Epithelial cell of esophagus (primary cell): ENCODE measurements at regions not wholly inside any gene's neighbourhood (a gene's known extent, or its start where the extent isn't known, plus 50 kb on each side); places are given as distances from the start of the nearest gene placed in this dataset.
"Not testable (repeated sequence)": the region's sequence is repeated elsewhere in the genome, so short reads cannot be mapped to it uniquely, and the experiment has no call there.

Experiments
- DNase-seq: peaks from one replicate; pipeline ENCODE4 v3.0.0; 2010; ENCODE audit warnings: low read depth
- H3K4me3 ChIP-seq: 2 replicates; pipeline ENCODE4 v1.5.1; 2011; ENCODE audit warnings: mild to moderate bottlenecking, low read length, control low read depth
- TF ChIP-seq, protein P1 (sequence below): IDR thresholded peaks from 2 replicates; pipeline ENCODE4 v1.5.1; 2011; ENCODE audit warnings: low read depth, mild to moderate bottlenecking, low read length, control low read depth, inconsistent platforms; ENCODE audit not compliant: insufficient read depth; ENCODE audit errors: missing control alignments

DNA sequence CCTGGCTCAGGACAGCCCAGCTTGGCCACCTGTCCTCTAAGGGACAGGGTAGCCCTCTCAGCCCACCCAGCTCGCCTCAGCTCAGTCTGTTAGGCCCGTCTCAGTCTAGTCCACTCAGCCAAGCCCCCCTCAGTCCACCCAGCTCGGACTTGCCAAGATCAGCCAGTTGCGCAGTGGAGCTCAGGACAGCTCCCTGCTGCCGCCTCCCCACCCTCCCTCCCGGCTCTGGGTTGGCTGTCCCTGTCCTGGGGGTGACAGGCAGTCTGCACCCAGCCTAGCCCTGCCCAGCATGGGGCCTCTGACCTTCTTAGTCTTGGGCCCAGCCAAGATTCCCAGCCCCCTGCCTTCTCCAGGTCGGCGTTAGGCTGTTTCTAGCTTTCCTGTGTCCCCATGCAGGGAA lies 196.9 kb downstream of the TMEM121 start:
- DNase-seq, H3K4me3 ChIP-seq: not testable (repeated sequence)

DNA sequence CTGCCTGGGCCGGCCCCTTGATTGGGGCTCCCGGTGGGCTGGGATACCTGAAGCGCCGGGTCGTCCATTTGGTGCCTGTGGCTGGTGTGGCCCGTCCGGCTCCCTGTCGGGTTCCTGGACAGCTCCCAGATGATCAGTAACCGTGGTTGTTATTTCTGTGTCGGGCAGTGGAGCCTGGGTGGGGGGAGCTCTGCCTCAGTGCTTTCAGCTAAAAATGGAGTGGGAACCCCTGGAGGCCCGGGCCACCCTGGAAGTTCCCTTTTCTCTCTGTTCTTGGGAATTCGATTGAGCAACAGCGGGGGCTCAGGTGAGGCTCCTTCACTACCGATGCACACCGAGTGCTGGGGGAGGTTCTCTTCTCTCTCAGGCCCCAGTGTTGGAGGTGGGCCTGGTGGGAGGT lies 197.4 kb downstream of the TMEM121 start:
- not testable (repeated sequence) for DNase-seq, H3K4me3 ChIP-seq

DNA sequence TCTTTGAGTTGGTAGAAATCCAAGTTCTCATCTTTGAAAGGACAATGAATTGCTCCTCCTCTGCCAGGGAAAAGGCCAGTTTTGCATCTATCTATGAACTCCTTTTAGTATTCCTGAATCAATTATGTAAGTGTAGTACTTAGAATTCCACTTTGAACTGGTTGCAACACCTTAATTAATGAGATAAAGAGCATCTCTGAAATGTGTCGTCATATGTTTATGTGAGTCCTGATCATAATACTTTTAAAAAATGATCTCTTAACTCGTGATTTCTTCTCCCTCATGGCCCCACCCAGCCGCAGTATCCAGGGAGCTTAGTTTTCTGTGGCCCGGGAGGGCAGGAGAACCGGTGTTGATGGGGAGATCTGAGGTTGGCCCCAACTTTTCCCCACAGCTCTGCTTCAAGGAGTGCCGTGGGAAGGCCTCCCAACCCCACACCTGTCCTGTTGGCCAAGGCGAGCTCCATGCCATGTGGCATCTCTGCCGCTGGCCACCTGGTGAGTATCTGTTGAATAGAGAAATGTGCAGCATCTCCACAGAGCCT lies 203.5 kb downstream of the TMEM121 start:
- not testable (repeated sequence) for H3K4me3 ChIP-seq, DNase-seq

DNA sequence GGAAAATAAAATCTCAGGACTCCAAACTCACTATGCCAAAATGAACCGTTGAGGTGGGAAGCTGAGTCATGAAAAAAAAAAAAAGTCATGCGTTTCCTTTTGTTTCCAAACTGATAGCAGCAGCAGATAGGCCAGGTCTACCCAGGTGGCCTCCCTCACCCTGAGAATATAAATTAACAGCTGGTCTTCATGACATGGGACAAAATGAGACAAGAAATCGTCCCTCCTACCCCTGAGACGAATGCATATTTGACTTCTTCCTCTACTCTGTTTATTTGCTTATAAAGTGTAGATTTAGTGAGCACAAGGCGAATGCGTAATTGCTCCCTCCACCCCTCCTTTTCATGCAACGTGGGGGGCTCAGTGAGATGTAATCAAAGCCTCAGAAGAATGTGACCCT lies 204.3 kb downstream of the TMEM121 start:
- DNase-seq, H3K4me3 ChIP-seq: not testable (repeated sequence)

DNA sequence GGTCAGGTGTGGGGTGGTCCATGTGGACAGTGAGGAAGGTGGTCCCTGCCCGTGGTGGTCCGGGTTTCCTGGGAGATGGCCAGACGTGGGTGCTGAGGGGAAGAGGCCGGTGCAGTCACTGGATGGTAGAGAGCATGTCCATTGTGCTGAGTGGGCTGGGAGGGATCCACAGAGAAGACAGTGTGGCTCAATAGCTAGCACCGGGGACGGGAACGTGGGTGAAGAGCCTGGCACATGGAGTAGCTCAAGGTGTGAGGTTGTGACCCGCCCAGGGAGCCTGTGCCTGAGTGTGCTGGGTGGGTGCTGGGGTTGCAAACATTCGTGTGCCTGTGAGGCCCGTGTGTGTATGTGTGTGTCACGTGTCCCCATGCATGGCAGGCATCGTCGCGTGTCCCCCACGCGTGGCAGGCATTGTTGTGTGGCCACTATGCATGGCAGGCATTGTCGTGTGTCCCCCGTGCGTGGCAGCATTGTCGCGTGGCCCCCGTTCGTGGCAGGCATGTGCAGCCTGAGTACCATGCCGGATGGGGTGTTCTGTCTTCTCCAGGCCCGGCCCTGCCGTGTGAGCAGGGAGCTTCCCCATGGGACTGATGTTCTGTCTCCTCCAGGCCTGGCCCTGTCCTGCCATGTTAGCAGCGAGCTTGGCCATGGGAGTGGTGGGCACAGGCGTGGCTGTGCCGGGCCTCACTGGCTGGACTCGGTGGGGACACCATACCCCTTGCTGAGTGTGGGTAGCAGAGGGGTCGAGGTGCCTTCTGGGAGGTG lies 205.0 kb downstream of the TMEM121 start:
- H3K4me3 ChIP-seq, DNase-seq: not testable (repeated sequence)

DNA sequence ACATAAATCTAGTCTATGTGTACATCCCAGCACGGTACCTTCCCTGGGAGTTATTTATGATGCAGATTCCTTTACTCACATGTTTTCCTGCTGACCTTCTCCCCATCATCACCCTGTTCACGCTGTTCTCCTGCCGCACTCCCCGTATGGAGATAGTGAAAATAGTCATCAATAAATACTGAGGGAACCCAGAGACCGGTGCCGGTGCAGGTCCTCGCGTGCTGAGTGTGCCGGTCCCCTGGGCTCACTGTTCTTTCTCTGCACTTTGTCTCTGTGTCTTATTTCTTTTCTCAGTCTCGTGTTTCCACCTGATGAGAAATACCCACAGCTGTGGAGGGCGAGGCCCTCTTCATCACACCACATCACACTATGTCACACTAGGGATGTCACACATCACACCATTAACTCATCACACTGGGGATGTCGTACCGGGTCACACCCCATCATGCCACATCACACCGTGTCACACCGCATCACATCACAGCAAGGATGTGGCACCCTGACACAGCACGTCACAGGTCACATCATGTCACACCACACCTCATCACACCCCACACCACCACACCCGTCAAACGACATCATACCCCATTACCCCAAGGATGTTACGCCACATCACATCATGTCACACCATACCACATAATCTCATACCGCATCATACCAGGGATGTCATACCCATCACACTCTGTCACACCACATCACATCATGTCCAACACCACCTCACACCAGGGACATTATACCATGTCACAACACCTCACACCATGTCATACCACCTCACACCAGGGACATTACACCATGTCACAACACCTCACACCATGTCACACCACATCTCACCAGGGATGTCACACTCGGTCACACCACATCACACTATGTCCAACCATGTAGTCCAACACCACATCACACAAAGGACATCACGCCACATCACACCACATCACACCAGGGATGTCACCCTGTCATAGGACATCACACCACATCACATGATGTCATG lies 207.0 kb downstream of the TMEM121 start:
- DNase-seq: no peak

DNA sequence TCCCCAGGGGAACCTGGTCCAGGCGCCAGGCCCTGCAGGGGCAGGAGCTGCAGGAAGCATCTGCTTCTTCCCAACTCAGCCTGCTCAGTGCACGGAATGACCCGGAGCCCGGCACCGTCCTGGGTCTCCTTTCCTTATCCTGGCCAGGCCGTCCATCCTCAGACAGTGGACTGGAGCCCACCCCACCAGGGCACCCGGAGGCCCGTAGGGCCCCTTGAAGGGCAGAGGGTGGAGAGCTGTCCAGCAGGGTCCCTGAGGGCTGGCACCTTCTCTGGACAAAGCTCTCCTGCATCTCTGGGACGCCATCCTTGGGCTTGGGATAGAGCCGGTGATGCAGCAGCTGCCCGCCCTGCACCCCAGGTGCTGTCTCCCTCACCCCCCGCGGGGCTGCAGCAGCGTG lies 207.9 kb downstream of the TMEM121 start:
- not testable (repeated sequence) for H3K4me3 ChIP-seq, DNase-seq

More for the DNA sequence above, 207.0 kb downstream of the TMEM121 start:
- no peak overlapping the region for H3K4me3 ChIP-seq
- TF ChIP-seq, protein P1, sequence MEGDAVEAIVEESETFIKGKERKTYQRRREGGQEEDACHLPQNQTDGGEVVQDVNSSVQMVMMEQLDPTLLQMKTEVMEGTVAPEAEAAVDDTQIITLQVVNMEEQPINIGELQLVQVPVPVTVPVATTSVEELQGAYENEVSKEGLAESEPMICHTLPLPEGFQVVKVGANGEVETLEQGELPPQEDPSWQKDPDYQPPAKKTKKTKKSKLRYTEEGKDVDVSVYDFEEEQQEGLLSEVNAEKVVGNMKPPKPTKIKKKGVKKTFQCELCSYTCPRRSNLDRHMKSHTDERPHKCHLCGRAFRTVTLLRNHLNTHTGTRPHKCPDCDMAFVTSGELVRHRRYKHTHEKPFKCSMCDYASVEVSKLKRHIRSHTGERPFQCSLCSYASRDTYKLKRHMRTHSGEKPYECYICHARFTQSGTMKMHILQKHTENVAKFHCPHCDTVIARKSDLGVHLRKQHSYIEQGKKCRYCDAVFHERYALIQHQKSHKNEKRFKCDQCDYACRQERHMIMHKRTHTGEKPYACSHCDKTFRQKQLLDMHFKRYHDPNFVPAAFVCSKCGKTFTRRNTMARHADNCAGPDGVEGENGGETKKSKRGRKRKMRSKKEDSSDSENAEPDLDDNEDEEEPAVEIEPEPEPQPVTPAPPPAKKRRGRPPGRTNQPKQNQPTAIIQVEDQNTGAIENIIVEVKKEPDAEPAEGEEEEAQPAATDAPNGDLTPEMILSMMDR: no peak

DNA sequence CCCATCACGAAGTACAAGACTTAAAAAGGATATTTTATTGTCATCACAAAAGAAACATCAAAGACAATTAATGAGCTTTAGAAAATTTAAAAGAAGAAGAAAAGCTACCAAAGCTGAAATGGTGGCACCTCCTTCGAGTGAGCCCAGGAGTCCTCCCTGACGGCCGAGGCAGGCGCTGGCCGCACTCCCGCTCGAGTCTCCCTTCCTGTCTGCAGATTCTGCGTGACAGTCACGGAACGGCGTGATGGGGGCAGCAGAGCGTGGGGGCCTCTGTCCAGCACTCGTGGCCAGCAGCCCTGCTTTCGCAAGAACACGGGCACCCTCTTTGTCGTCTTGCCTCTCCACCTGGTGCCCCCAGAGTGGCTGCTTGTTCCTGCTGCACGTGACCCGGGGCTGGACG lies 209.9 kb downstream of the TMEM121 start:
- not testable (repeated sequence) for H3K4me3 ChIP-seq, DNase-seq

DNA sequence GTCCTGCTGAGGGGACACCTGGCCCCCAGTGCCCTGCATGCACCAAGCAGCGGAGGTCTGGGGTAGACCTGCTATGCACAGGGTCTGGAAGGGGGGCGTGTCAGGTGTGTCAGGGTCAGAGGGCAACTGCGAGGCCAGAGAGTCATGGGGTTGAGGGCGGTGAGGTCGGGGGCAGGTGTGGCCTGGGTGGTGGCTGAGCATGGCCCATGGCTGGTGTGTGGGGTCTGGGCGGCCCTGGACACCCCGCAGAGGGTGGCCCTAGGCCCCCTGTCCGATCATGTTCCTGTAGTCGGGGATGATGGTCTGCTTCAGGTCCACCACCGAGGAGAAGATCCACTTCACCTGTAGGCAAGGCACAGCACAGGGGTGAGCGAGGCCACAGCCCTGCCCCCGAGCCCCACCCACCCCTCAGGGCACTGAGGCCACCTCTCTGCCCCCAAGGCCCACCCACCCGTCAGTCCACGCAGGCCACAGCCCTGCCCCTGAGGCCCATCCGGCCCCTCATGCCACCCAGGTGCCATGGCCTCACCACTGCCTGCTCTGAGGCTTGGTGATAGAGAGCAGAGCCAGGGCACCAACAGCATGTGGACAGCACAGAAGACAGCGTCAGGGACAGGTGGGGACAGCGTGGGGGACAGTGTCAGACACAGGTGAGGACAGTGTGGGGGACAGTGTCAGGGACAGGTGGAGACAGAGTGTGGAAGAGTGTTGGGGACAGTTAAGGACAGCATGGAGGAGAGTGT lies 211.3 kb downstream of the TMEM121 start:
- no peak for DNase-seq
- TF ChIP-seq, protein P1: no peak
- H3K4me3 ChIP-seq: no peak overlapping the region

DNA sequence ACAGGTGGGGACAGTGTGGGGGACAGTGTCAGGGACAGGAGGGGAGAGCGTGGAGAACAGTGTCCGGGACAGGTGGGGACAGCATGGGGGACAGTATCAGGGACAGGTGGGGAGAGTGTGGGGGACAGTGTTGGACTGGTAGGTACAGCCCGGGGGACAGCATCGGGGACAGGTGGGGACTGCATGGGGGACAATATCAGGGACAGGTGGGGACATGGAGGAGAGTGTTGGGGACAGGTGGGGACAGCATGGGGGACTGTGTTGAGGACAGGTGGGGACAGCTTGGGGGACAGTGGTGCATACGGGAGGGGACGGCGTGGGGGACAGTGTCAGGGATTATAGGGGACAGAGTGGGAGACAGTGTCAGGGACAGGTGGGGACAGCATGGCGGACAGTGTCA lies 212.3 kb downstream of the TMEM121 start:
- DNase-seq: no peak
- no peak overlapping the region for H3K4me3 ChIP-seq
- TF ChIP-seq, protein P1: no peak
